Lung (tissue), 11 donors: ENCODE measurements at regions not wholly inside any gene's neighbourhood (a gene's known extent, or its start where the extent isn't known, plus 50 kb on each side); places are given as distances from the start of the nearest gene placed in this dataset.
A peak's percentile ranks its signal among the peaks of the same experiment; 100 is the strongest.

Experiments
- ATAC-seq: fragments of 200-7000 bp; cut with Tn5 transposase; one replicate; pipeline ENCODE4 v1.9.1; 2020; ENCODE audit warnings: moderate number of reproducible peaks; ENCODE audit not compliant: insufficient read depth, low FRiP score
- DNase-seq, 3 donors: peaks; one replicate each; pipeline ENCODE4 v3.0.0-alpha.2; 2013 to 2017
- H3K27ac ChIP-seq, 2 donors: one replicate each; pipeline ENCODE4 v1.5.1; 2013; ENCODE audit warnings: mild to moderate bottlenecking in 2 of 2, moderate library complexity in 2 of 2, control low read depth in 1 of 2, inconsistent platforms in 1 of 2, low read depth in 1 of 2, low read length in 1 of 2
- H3K27me3 ChIP-seq, 3 donors: one replicate each; pipeline ENCODE4 v1.5.1; 2013; ENCODE audit warnings: low read length in 2 of 3; ENCODE audit not compliant: control insufficient read depth in 3 of 3, insufficient read depth in 3 of 3
- H3K36me3 ChIP-seq, 4 donors: one replicate each; pipeline ENCODE4 v1.5.1; 2013; ENCODE audit warnings: low read length in 4 of 4, mild to moderate bottlenecking in 1 of 4, moderate library complexity in 1 of 4; ENCODE audit not compliant: control insufficient read depth in 4 of 4, insufficient read depth in 4 of 4
- H3K4me1 ChIP-seq, 5 donors: one replicate each; pipeline ENCODE4 v1.5.1; 2013; ENCODE audit warnings: low read length in 5 of 5, mild to moderate bottlenecking in 2 of 5, moderate library complexity in 1 of 5; ENCODE audit not compliant: control insufficient read depth in 5 of 5, insufficient read depth in 5 of 5
- H3K4me3 ChIP-seq: one replicate; pipeline ENCODE4 v1.5.1; 2013; ENCODE audit warnings: mild to moderate bottlenecking, control low read depth, moderate library complexity
- H3K9ac ChIP-seq, 2 donors: one replicate each; pipeline ENCODE4 v1.5.1; 2013; ENCODE audit warnings: low read length in 2 of 2, control low read depth in 1 of 2; ENCODE audit not compliant: insufficient read depth in 1 of 2
- H3K9me3 ChIP-seq, 4 donors: one replicate each; pipeline ENCODE4 v1.5.1; 2013; ENCODE audit warnings: low read length in 3 of 4, mild to moderate bottlenecking in 1 of 4, moderate library complexity in 1 of 4; ENCODE audit not compliant: control insufficient read depth in 4 of 4, insufficient read depth in 3 of 4
- WGBS, 2 donors: extraction: QIAGEN DNeasy Blood & Tissue Kit; methylation state at CpG; one replicate each; pipeline ENCODE4 v1.1.7; 2013; 5-methylcytosine and 5-hydroxymethylcytosine counted together
- TF ChIP-seq, protein P1 (sequence below): IDR thresholded peaks from 2 replicates; pipeline ENCODE4 v1.5.1; 2012; ENCODE audit warnings: mild to moderate bottlenecking; ENCODE audit errors: control extremely low read depth, extremely low read depth
- donor health status: control.
- donor health status: control.
- donor health status: Bipolar disorder and iron deficiency.
- donor health status: healthy.
- donor health status: DM: yes; HTN: yes; CAD: no.

DNA sequence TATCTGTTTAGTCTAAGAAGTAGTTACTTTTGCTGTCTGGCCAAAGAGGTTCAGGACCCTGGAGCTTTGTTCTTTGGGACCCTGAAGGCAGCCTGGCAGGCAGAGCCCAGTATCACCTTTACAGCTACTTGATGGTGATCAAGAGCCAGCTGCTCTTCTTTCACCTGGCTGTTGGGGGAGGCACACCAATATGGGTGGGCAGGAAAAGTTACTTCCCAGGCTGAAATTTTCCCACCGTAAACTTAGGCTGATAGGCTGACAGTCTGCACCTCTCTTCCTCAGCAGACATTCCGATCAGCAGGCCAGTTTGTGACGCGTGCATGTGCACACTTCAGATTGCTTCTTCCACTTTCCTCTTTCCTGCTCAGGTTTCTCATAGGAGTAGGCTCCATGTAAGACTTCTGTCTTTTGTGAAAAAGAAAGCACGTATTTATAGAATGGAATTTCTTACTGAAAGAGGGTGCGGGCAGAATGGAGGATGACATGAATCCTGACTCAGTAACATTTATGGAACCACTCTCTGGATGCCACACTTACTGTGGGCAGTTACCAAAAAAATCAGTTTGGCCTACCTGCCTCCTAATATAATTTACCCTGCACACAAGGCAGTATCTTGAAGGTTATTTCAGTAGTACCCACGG is 223.9 kb upstream of the DMRT1 start:
- no peaks in the 10 kb centered on the region for H3K36me3 ChIP-seq
- peaks cover 0 to 8% (median 2%) of the 10 kb centered on the region in 5 donors for H3K4me1 ChIP-seq
- ATAC-seq (no peak), DNase-seq (no peak)
- H3K9me3 ChIP-seq, result no peaks in the 10 kb centered on the region
- WGBS, 2 donors, result 87 to 93% methylated on average over 7 of the region's 7 CpGs
- H3K27me3 ChIP-seq, result peaks cover 0 to 5% (median 0%) of the 10 kb centered on the region in 3 donors
- no peak overlapping the region for H3K4me3 ChIP-seq
- H3K27ac ChIP-seq, result peak overlapping the region; percentile 17 to 24
- H3K9ac ChIP-seq, result no peak overlapping the region
- TF ChIP-seq, protein P1, sequence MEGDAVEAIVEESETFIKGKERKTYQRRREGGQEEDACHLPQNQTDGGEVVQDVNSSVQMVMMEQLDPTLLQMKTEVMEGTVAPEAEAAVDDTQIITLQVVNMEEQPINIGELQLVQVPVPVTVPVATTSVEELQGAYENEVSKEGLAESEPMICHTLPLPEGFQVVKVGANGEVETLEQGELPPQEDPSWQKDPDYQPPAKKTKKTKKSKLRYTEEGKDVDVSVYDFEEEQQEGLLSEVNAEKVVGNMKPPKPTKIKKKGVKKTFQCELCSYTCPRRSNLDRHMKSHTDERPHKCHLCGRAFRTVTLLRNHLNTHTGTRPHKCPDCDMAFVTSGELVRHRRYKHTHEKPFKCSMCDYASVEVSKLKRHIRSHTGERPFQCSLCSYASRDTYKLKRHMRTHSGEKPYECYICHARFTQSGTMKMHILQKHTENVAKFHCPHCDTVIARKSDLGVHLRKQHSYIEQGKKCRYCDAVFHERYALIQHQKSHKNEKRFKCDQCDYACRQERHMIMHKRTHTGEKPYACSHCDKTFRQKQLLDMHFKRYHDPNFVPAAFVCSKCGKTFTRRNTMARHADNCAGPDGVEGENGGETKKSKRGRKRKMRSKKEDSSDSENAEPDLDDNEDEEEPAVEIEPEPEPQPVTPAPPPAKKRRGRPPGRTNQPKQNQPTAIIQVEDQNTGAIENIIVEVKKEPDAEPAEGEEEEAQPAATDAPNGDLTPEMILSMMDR, result no peak

- Histone ChIP-seq H3K36me3 (no peaks in the 10 kb centered on the region), H3K27ac (no peak overlapping the region), H3K9ac (no peak overlapping the region), H3K27me3 (peaks cover 0 to 5% (median 0%) of the 10 kb centered on the region in 3 donors), H3K4me3 (no peak overlapping the region), H3K9me3 (no peaks in the 10 kb centered on the region), H3K4me1 (peaks cover 0 to 8% (median 2%) of the 10 kb centered on the region in 5 donors)
- ATAC-seq (no peak), DNase-seq (no peak)
- TF ChIP-seq, protein P1, result no peak
- WGBS, 2 donors, result 86 to 87% methylated on average over 5 of the region's 5 CpGs
Measured at GRCh38 chr9:618478-618877, 223.0 kb upstream of the DMRT1 start.

GRCh38 chr9:621201-621855 is 220.2 kb upstream of the DMRT1 start:
- ATAC-seq (no peak), DNase-seq (no peak)
- TF ChIP-seq, protein P1, result no peak
- no peaks in the 10 kb centered on the region for H3K36me3 ChIP-seq
- H3K4me1 ChIP-seq, result peaks cover 0 to 13% (median 6%) of the 10 kb centered on the region in 5 donors
- peaks cover 0 to 4% (median 0%) of the 10 kb centered on the region in 3 donors for H3K27me3 ChIP-seq
- no peak overlapping the region for H3K9ac ChIP-seq
- H3K4me3 ChIP-seq, result no peak overlapping the region
- WGBS, 2 donors, result 61 to 71% methylated on average over 10 of the region's 10 CpGs
- H3K9me3 ChIP-seq, result no peaks in the 10 kb centered on the region
- peak overlapping the region in 1 of 2 donors; percentile 12 for H3K27ac ChIP-seq
